DLD1 (cell line): ENCODE measurements at regions not wholly inside any gene's neighbourhood (a gene's known extent, or its start where the extent isn't known, plus 50 kb on each side); places are given as distances from the start of the nearest gene placed in this dataset.

Experiments used
- in situ Hi-C: cut with HindIII; loops from 2 replicates; pipeline ENCODE4 v1.10.0; 2017; ENCODE audit warnings: low sequenced_read_pairs

- in situ Hi-C loops = no loop called here
These were observed 860.5 kb downstream of the CCSER2 start for GRCh38 chr10:85188770-85189484.

GRCh38 chr10:85193796-85194195, 865.4 kb downstream of the CCSER2 start:
- in situ Hi-C loops = no loop called here

GRCh38 chr10:85194706-85195105, 866.3 kb downstream of the CCSER2 start:
- in situ Hi-C loops = no loop called here

GRCh38 chr10:85195596-85195995, 867.2 kb downstream of the CCSER2 start:
- in situ Hi-C loops = no loop called here

- in situ Hi-C loops = no loop called here
These were observed 876.4 kb downstream of the CCSER2 start for GRCh38 chr10:85204814-85205213.

GRCh38 chr10:85212526-85212925, 884.1 kb downstream of the CCSER2 start:
- in situ Hi-C loops = no loop called here

- in situ Hi-C loops = no loop called here
These were observed 885.1 kb downstream of the CCSER2 start for GRCh38 chr10:85213493-85213892.

- in situ Hi-C loops = no loop called here
These were observed 893.9 kb downstream of the CCSER2 start for GRCh38 chr10:85222300-85222699.

GRCh38 chr10:85224366-85224940, 896.1 kb downstream of the CCSER2 start:
- in situ Hi-C loops = no loop called here

- in situ Hi-C loops = no loop called here
These were observed 896.9 kb downstream of the CCSER2 start for GRCh38 chr10:85225311-85225710.

GRCh38 chr10:85226596-85226995, 898.2 kb downstream of the CCSER2 start:
- in situ Hi-C loops = no loop called here

- in situ Hi-C loops = no loop called here
These were observed 900.3 kb downstream of the CCSER2 start for GRCh38 chr10:85228726-85229125.

GRCh38 chr10:85231534-85232270, 903.3 kb downstream of the CCSER2 start:
- in situ Hi-C loops = no loop called here

GRCh38 chr10:85235258-85235657, 906.9 kb downstream of the CCSER2 start:
- in situ Hi-C loops = no loop called here

- in situ Hi-C loops = no loop called here
These were observed 910.3 kb downstream of the CCSER2 start for GRCh38 chr10:85238676-85239075.

GRCh38 chr10:85250304-85250703, 921.9 kb downstream of the CCSER2 start:
- in situ Hi-C loops = no loop called here

GRCh38 chr10:85256481-85256880, 928.1 kb downstream of the CCSER2 start:
- in situ Hi-C loops = no loop called here

GRCh38 chr10:85259908-85260307, 931.5 kb downstream of the CCSER2 start:
- in situ Hi-C loops = no loop called here

- in situ Hi-C loops = no loop called here
These were observed 934.6 kb downstream of the CCSER2 start for GRCh38 chr10:85262992-85263391.

GRCh38 chr10:85265121-85265520, 936.7 kb downstream of the CCSER2 start:
- in situ Hi-C loops = loop anchor here (5.0 kb wide), 1 partner anchor 42 kb away; no protein-coding TSS in a partner anchor

- in situ Hi-C loops = loop anchor here (5.0 kb wide), 1 partner anchor 40 kb away; no protein-coding TSS in a partner anchor
These were observed 938.4 kb downstream of the CCSER2 start for GRCh38 chr10:85266808-85267207.

GRCh38 chr10:85280014-85280413, 951.6 kb downstream of the CCSER2 start:
- in situ Hi-C loops = no loop called here
